Gastrocnemius medialis (tissue), 4 donors: ENCODE measurements at regions not wholly inside any gene's neighbourhood (a gene's known extent, or its start where the extent isn't known, plus 50 kb on each side); places are given as distances from the start of the nearest gene placed in this dataset.

ENCODE experiments used
- ATAC-seq, 2 donors: fragments of 150-250 bp; one replicate each; pipeline ENCODE4 v1.9.1; 2016
- DNase-seq, 2 donors: peaks; one replicate each; pipeline ENCODE4 v3.0.0-alpha.2; 2019
- H3K27ac ChIP-seq, 4 donors: fragments of 200-600 bp; sonication (generic); 1 replicate in 1 of 4; 2 replicates in 3 of 4; pipeline ENCODE4 v1.5.1; 2016 to 2018; ENCODE audit warnings: mild to moderate bottlenecking in 2 of 4, moderate library complexity in 1 of 4
- H3K27me3 ChIP-seq, 3 donors: fragments of 200-600 bp; sonication (generic) in 2 of 3; 1 replicate in 1 of 3; 2 replicates in 2 of 3; pipeline versions ENCODE4 v1.5.1 to v1.6.0; 2016 to 2019; ENCODE audit warnings: mild to moderate bottlenecking in 1 of 3, moderate library complexity in 1 of 3
- H3K36me3 ChIP-seq, 2 donors: fragments of 200-600 bp; sonication (generic) in 1 of 2; one replicate each; pipeline ENCODE4 v1.5.1; 2017 to 2018
- H3K4me1 ChIP-seq, 2 donors: fragments of 200-600 bp; sonication (generic) in 1 of 2; one replicate each; pipeline ENCODE4 v1.5.1; 2016 to 2017; ENCODE audit warnings: mild to moderate bottlenecking in 2 of 2
- H3K4me3 ChIP-seq, 4 donors: fragments of 200-600 bp; sonication (generic) in 3 of 4; 1 replicate in 1 of 4; 2 replicates in 3 of 4; pipeline ENCODE4 v1.5.1; 2016 to 2019; ENCODE audit warnings: mild to moderate bottlenecking in 2 of 4
- H3K9me3 ChIP-seq, 3 donors: fragments of 200-600 bp; sonication (generic) in 2 of 3; 1 replicate in 1 of 3; 2 replicates in 2 of 3; pipeline ENCODE4 v1.5.1; 2016 to 2019
- POLR2A ChIP-seq, 2 donors: fragments of 450-650 bp; IDR thresholded peaks; one replicate each; pipeline ENCODE4 v1.6.1; 2017; ENCODE audit warnings: antibody characterized with exemption in 2 of 2, mild to moderate bottlenecking in 2 of 2, moderate library complexity in 2 of 2
- in situ Hi-C, 4 donors: fragments of 200-750 bp; cut with MboI; loops; one replicate each; pipeline versions ENCODE4 v1.15.0 to v1.8.0; 2017; ENCODE audit warnings: low sequenced_read_pairs in 4 of 4
- intact Hi-C: fragments of 100-400 bp; cut with DNase I; formaldehyde crosslinking; loops from one replicate; pipeline ENCODE4 v1.15.1; 2023; ENCODE audit warnings: low total_unique reads
- TF ChIP-seq, protein P1 (sequence below), 5 experiments: fragments of 450-650 bp in 3 of 5; fragments of 200-600 bp in 2 of 5; sonication (generic) in 2 of 5; IDR thresholded peaks in 4 of 5; conservative IDR thresholded peaks in 1 of 5; 1 replicate in 4 of 5; 2 replicates in 1 of 5; pipeline ENCODE4 v1.5.1; 2016 to 2019; ENCODE audit warnings: antibody characterized with exemption in 5 of 5, mild to moderate bottlenecking in 3 of 5, moderate library complexity in 3 of 5

DNA sequence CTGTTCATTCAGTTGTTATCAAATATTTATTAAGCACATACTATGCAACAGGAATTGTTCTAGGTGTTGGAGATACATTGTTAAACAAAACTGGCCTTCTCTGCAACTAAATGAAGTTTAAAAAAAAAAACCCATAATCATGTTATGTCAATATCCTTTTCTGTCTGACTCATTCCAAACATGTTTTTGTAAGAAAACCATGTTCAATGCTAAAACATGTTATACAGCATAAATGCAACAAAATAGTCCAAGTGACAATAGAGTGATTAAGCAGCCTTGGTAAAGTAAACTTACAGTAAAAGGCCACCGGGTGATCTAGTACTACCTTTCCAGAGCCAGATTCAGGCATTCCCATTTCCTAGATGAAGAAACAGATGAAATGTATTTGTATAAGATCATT, 278.0 kb upstream of the NECTIN3 start:
- DNase-seq: no peak
- TF ChIP-seq, protein P1, sequence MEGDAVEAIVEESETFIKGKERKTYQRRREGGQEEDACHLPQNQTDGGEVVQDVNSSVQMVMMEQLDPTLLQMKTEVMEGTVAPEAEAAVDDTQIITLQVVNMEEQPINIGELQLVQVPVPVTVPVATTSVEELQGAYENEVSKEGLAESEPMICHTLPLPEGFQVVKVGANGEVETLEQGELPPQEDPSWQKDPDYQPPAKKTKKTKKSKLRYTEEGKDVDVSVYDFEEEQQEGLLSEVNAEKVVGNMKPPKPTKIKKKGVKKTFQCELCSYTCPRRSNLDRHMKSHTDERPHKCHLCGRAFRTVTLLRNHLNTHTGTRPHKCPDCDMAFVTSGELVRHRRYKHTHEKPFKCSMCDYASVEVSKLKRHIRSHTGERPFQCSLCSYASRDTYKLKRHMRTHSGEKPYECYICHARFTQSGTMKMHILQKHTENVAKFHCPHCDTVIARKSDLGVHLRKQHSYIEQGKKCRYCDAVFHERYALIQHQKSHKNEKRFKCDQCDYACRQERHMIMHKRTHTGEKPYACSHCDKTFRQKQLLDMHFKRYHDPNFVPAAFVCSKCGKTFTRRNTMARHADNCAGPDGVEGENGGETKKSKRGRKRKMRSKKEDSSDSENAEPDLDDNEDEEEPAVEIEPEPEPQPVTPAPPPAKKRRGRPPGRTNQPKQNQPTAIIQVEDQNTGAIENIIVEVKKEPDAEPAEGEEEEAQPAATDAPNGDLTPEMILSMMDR (IDR thresholded peaks at IDR 0.05 in 4 of 5, conservative IDR thresholded peaks at IDR 0.05 in 1 of 5): no peak
- TF ChIP-seq POLR2A (IDR thresholded peaks at IDR 0.05): no peak
- H3K27ac ChIP-seq: no peak overlapping the region
- H3K4me3 ChIP-seq: no peak overlapping the region
- intact Hi-C loops: no loop called here
- no peaks in the 10 kb centered on the region for H3K27me3 ChIP-seq
- no peak for ATAC-seq
- no peaks in the 10 kb centered on the region for H3K9me3 ChIP-seq
- in situ Hi-C loops: no loop called here
- H3K36me3 ChIP-seq: no peaks in the 10 kb centered on the region
- no peaks in the 10 kb centered on the region for H3K4me1 ChIP-seq

DNA sequence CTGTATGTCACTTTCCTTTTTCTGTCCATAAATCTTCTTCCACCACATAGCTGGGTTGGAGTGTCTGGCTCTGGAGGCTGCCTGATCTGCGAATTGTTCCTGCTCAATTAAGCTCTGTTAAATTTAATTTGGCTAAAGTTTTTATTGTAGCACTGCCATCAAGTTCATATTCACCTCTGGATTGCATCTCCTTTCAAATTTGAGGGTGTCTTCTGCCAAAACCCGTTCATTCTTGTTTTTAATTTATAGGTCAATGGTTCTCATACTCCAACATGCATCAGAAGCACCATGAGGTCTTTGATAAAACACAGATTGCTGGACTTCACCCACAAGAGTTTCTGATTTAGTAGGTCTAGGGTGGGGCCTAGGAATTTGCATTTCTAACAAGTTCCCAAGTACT, 276.5 kb upstream of the NECTIN3 start:
- ATAC-seq (no peak), DNase-seq (no peak)
- Histone ChIP-seq H3K36me3 (no peaks in the 10 kb centered on the region), H3K4me1 (no peaks in the 10 kb centered on the region), H3K27me3 (no peaks in the 10 kb centered on the region), H3K27ac (no peak overlapping the region), H3K9me3 (no peaks in the 10 kb centered on the region), H3K4me3 (no peak overlapping the region)
- TF ChIP-seq, protein P1 (IDR thresholded peaks at IDR 0.05 in 4 of 5, conservative IDR thresholded peaks at IDR 0.05 in 1 of 5): no peak
- TF ChIP-seq POLR2A (IDR thresholded peaks at IDR 0.05): no peak
- in situ Hi-C loops (no loop called here), intact Hi-C loops (no loop called here)

DNA sequence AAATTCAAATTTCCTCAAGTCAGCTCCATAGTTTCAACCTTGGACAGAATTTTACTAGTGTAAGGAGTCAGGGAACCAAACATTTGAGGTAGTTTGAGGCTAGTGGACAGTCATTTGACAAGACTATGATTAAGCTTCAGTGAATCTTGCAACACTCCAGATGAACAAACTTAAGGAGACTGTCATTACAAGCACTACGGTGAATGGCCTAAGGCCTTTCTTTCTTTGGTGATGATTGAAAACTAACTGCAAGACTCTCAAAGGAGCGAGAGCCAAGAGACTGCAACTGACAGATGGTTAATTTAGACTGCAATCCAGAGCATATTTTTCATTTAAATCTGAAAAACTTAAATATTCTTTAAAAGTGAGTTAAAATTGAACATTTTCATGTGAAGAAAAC, 272.3 kb upstream of the NECTIN3 start:
- Histone ChIP-seq H3K27me3 (no peaks in the 10 kb centered on the region), H3K36me3 (no peaks in the 10 kb centered on the region), H3K9me3 (no peaks in the 10 kb centered on the region), H3K4me1 (no peaks in the 10 kb centered on the region), H3K4me3 (no peak overlapping the region), H3K27ac (no peak overlapping the region)
- intact Hi-C loops: no loop called here
- no peak for ATAC-seq
- in situ Hi-C loops: no loop called here
- TF ChIP-seq, protein P1 (IDR thresholded peaks at IDR 0.05 in 4 of 5, conservative IDR thresholded peaks at IDR 0.05 in 1 of 5): no peak
- no peak for TF ChIP-seq POLR2A (IDR thresholded peaks at IDR 0.05)
- no peak for DNase-seq

DNA sequence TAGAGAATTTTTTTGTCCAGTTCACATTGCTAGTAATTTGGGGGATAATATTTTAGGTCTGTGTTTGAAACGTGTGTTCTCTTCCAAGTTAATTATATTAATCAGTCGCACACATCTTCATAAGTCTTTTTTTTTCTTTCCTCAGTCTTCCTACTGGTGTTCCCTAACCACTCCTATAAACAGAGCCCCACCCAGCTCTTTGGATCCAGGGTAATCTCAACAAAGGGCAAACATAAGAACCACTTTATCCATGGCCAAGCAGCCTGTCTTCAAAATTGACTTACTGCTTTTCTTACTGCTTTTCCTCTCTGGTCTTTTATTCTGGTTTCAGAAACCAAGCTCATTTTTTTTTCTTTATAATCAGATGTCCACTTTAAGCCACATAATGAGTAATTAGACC, 266.8 kb upstream of the NECTIN3 start:
- Histone ChIP-seq H3K9me3 (no peaks in the 10 kb centered on the region), H3K4me1 (no peaks in the 10 kb centered on the region), H3K4me3 (no peak overlapping the region), H3K27ac (no peak overlapping the region), H3K27me3 (no peaks in the 10 kb centered on the region), H3K36me3 (no peaks in the 10 kb centered on the region)
- intact Hi-C loops: no loop called here
- TF ChIP-seq, protein P1 (IDR thresholded peaks at IDR 0.05 in 4 of 5, conservative IDR thresholded peaks at IDR 0.05 in 1 of 5): no peak
- no peak for TF ChIP-seq POLR2A (IDR thresholded peaks at IDR 0.05)
- no peak for DNase-seq
- ATAC-seq: no peak
- in situ Hi-C loops: no loop called here

DNA sequence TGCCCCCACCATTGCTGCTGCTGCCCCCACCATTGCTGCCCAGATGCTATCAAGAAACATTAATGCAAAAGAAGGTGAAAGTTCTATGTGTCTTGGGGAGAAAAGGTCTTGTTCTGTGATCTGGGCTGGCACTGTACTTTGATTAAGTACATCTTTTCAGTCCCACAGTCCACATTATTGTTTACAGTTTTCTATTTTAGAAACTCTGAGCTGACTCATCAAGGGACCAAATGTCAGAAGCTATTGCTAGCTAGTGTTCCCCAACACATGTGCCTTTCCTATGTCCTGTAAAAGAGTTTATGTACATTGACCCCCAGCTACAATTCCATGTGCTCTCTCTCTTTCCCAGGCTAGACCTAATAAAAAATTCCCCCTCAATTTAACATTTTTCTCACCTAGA, 264.7 kb upstream of the NECTIN3 start:
- Histone ChIP-seq H3K27ac (no peak overlapping the region), H3K9me3 (no peaks in the 10 kb centered on the region), H3K36me3 (no peaks in the 10 kb centered on the region), H3K4me1 (no peaks in the 10 kb centered on the region), H3K27me3 (no peaks in the 10 kb centered on the region), H3K4me3 (no peak overlapping the region)
- intact Hi-C loops: no loop called here
- ATAC-seq (no peak), DNase-seq (no peak)
- in situ Hi-C loops: no loop called here
- TF ChIP-seq POLR2A (IDR thresholded peaks at IDR 0.05): no peak
- TF ChIP-seq, protein P1 (IDR thresholded peaks at IDR 0.05 in 4 of 5, conservative IDR thresholded peaks at IDR 0.05 in 1 of 5): no peak
